Lower leg skin (tissue), 3 donors: ENCODE measurements at regions not wholly inside any gene's neighbourhood (a gene's known extent, or its start where the extent isn't known, plus 50 kb on each side); places are given as distances from the start of the nearest gene placed in this dataset.

Experiments used
- POLR2A ChIP-seq, 2 donors: fragments of 450-650 bp; IDR thresholded peaks; one replicate each; pipeline ENCODE4 v1.6.1; 2016 to 2017; ENCODE audit warnings: antibody characterized with exemption in 2 of 2, mild to moderate bottlenecking in 1 of 2, moderate library complexity in 1 of 2
- TF ChIP-seq, protein P1 (sequence below), 3 donors: fragments of 450-650 bp; IDR thresholded peaks; one replicate each; pipeline ENCODE4 v1.5.1; 2016; ENCODE audit warnings: antibody characterized with exemption in 3 of 3, mild to moderate bottlenecking in 3 of 3, moderate library complexity in 2 of 3

GRCh38 chr9:107874591-107875369 lies 385.2 kb upstream of the KLF4 start:
- TF ChIP-seq, protein P1, sequence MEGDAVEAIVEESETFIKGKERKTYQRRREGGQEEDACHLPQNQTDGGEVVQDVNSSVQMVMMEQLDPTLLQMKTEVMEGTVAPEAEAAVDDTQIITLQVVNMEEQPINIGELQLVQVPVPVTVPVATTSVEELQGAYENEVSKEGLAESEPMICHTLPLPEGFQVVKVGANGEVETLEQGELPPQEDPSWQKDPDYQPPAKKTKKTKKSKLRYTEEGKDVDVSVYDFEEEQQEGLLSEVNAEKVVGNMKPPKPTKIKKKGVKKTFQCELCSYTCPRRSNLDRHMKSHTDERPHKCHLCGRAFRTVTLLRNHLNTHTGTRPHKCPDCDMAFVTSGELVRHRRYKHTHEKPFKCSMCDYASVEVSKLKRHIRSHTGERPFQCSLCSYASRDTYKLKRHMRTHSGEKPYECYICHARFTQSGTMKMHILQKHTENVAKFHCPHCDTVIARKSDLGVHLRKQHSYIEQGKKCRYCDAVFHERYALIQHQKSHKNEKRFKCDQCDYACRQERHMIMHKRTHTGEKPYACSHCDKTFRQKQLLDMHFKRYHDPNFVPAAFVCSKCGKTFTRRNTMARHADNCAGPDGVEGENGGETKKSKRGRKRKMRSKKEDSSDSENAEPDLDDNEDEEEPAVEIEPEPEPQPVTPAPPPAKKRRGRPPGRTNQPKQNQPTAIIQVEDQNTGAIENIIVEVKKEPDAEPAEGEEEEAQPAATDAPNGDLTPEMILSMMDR (IDR thresholded peaks at IDR 0.05), result no peak
- TF ChIP-seq POLR2A (IDR thresholded peaks at IDR 0.05), result no peak
